DND-41 (cell line): ENCODE measurements at regions not wholly inside any gene's neighbourhood (a gene's known extent, or its start where the extent isn't known, plus 50 kb on each side); places are given as distances from the start of the nearest gene placed in this dataset.

ENCODE experiments used
- EZH2 ChIP-seq: IDR thresholded peaks from 3 replicates; pipeline ENCODE4 v1.6.1; 2012; ENCODE audit warnings: borderline replicate concordance, low read depth, mild to moderate bottlenecking, moderate library complexity, low read length, inconsistent platforms; ENCODE audit not compliant: severe bottlenecking
- TF ChIP-seq, protein P1 (sequence below): IDR thresholded peaks from 2 replicates; pipeline ENCODE4 v1.5.1; 2012; ENCODE audit warnings: borderline replicate concordance, low read length, moderate library complexity, mild to moderate bottlenecking; ENCODE audit not compliant: poor library complexity, severe bottlenecking; ENCODE audit errors: extremely low read depth

GRCh38 chr16:79833559-79833958, 233.0 kb upstream of the MAF start:
- TF ChIP-seq, protein P1, sequence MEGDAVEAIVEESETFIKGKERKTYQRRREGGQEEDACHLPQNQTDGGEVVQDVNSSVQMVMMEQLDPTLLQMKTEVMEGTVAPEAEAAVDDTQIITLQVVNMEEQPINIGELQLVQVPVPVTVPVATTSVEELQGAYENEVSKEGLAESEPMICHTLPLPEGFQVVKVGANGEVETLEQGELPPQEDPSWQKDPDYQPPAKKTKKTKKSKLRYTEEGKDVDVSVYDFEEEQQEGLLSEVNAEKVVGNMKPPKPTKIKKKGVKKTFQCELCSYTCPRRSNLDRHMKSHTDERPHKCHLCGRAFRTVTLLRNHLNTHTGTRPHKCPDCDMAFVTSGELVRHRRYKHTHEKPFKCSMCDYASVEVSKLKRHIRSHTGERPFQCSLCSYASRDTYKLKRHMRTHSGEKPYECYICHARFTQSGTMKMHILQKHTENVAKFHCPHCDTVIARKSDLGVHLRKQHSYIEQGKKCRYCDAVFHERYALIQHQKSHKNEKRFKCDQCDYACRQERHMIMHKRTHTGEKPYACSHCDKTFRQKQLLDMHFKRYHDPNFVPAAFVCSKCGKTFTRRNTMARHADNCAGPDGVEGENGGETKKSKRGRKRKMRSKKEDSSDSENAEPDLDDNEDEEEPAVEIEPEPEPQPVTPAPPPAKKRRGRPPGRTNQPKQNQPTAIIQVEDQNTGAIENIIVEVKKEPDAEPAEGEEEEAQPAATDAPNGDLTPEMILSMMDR: no peak
- no peak for TF ChIP-seq EZH2
